ENCODE measurements at regions not wholly inside any gene's neighbourhood (a gene's known extent, or its start where the extent isn't known, plus 50 kb on each side); places are given as distances from the start of the nearest gene placed in this dataset.

GRCh38 chr3:124562769-124563168 is 167.5 kb upstream of the UMPS start:
- WGBS, 2 experiments (ENCODE audit: extremely low coverage in 1 of 2, insufficient coverage in 1 of 2, insufficient read length in 1 of 2, insufficient replicate concordance in 2 of 2, low coverage in 1 of 2, low lambda C conversion rate in 2 of 2, missing lambda C conversion rate in 1 of 2) = 89% methylated on average over 9 of the region's 14 CpGs; no CpG with 5 or more reads in 1 of the 2 experiments

More at GRCh38 chr3:124562769-124563168, 167.5 kb upstream of the UMPS start:
- Histone ChIP-seq H2AFZ (ENCODE audit: low read length) (no peak overlapping the region), H3K9me3 (ENCODE audit: insufficient read depth in 2 of 2, low read depth in 1 of 2, low read length in 1 of 2) (no peaks in the 10 kb centered on the region), H3K23ac (ENCODE audit: insufficient read length) (no peak overlapping the region), H3K56ac (replicated peaks; ENCODE audit: insufficient read length, low read depth, low read length) (no peak overlapping the region), H3K4ac (replicated peaks; ENCODE audit: insufficient read length, low read depth, low read length) (no peak overlapping the region), H3K36me3 (ENCODE audit: control insufficient read depth in 2 of 4, insufficient read depth in 4 of 4, low read length in 3 of 4) (no peaks in the 10 kb centered on the region), H3K27ac (ENCODE audit: low read depth, low read length) (no peak overlapping the region), H2BK5ac (ENCODE audit: low read depth, low read length) (no peak overlapping the region), H3K4me1 (replicated peaks in 1 of 4; ENCODE audit: control insufficient read depth in 3 of 4, insufficient read depth in 4 of 4, low read length in 3 of 4) (peaks cover 0 to 2% (median under 1%) of the 10 kb centered on the region in 4 experiments; a peak in 5 of 7 replicates), H3K79me1 (ENCODE audit: low read depth, low read length) (no peaks in the 10 kb centered on the region), H3K9ac (replicated peaks in 1 of 4; ENCODE audit: extremely low read depth in 1 of 4, low read depth in 3 of 4, low read length in 3 of 4) (no peak overlapping the region), H2BK120ac (replicated peaks; ENCODE audit: low read depth, low read length) (no peak overlapping the region), H3K4me3 (ENCODE audit: extremely low read depth in 1 of 4, insufficient read depth in 2 of 4, low read depth in 3 of 4, low read length in 4 of 4) (no peak overlapping the region), H2AK5ac (ENCODE audit: low read depth, low read length) (no peak overlapping the region), H4K8ac (ENCODE audit: extremely low read depth, insufficient read depth, low read length) (no peak overlapping the region; the same call in 1 of the 2 replicates), H4K20me1 (replicated peaks in 1 of 2; ENCODE audit: control insufficient read depth in 1 of 2, insufficient read depth in 2 of 2, low read length in 2 of 2) (no peaks in the 10 kb centered on the region), H4K91ac (replicated peaks; ENCODE audit: insufficient read length, low read length) (no peak overlapping the region), H2BK12ac (ENCODE audit: low read depth, low read length) (no peak overlapping the region), H3K4me2 (ENCODE audit: insufficient read depth in 1 of 2, low read depth in 2 of 2, low read length in 2 of 2) (no peak overlapping the region), H3K14ac (ENCODE audit: insufficient read length) (no peak overlapping the region), H4K5ac (ENCODE audit: insufficient read length, low read depth, low read length) (no peak overlapping the region), H3K23me2 (ENCODE audit: low read depth, low read length) (no peaks in the 10 kb centered on the region), H2BK20ac (ENCODE audit: low read length) (no peak overlapping the region), H3K27me3 (replicated peaks in 1 of 4; ENCODE audit: control insufficient read depth in 3 of 4, extremely low read depth in 1 of 4, insufficient read depth in 3 of 4, low read length in 3 of 4) (peaks cover 0 to 2% (median 0%) of the 10 kb centered on the region in 4 experiments; a peak in 1 of 7 replicates), H3K18ac (ENCODE audit: extremely low read depth, low read length) (no peak overlapping the region), H2BK15ac (ENCODE audit: low read length) (no peak overlapping the region), H3K79me2 (ENCODE audit: control insufficient read depth in 1 of 2, insufficient read depth in 2 of 2, low read length in 2 of 2) (no peaks in the 10 kb centered on the region)
- FAIRE-seq (no peak), DNase-seq (ENCODE audit: low read depth in 1 of 2, low spot score in 2 of 2) (no peak)
- TF ChIP-seq SIRT6 (IDR thresholded peaks at IDR 0.05; ENCODE audit: low read length) (no peak), KDM5A (IDR thresholded peaks at IDR 0.05; ENCODE audit: low read length) (no peak), PHF8 (conservative IDR thresholded peaks at IDR 0.05; ENCODE audit: low read depth, low read length) (no peak), FOSL1 (IDR thresholded peaks at IDR 0.05; ENCODE audit: insufficient read depth, low read depth, low read length) (no peak), ZNF274 (IDR thresholded peaks at IDR 0.05; ENCODE audit: borderline replicate concordance, extremely low read depth, low read length) (no peak), EGR1 (IDR thresholded peaks at IDR 0.05; ENCODE audit: borderline replicate concordance, low read depth, low read length) (no peak), TAF7 (optimal IDR thresholded peaks at IDR 0.05; ENCODE audit: borderline replicate concordance, low read depth, low read length) (no peak), RFX5 (IDR thresholded peaks at IDR 0.05; ENCODE audit: borderline replicate concordance, low read depth, low read length) (no peak)
- ChIA-PET POLR2A (ENCODE audit: partially characterized antibody) (interaction anchor here (1.0 to 1.3 kb wide), 2 partner anchors 168 to 185 kb away, joined by 3 to 4 read pairs; partner anchors contain the start of gene UMPS), CTCF (ENCODE audit: partially characterized antibody) (interaction anchor here (0.8 to 6.9 kb wide), 15 partner anchors 9 to 350 kb away, joined by 3 to 144 read pairs (median 4); no protein-coding TSS in a partner anchor)
